ENCODE measurements at regions not wholly inside any gene's neighbourhood (a gene's known extent, or its start where the extent isn't known, plus 50 kb on each side); places are given as distances from the start of the nearest gene placed in this dataset.
A peak's percentile ranks its signal among the peaks of the same experiment; 100 is the strongest.

- TF ChIP-seq CTCF (IDR thresholded peaks at IDR 0.05; ENCODE audit: insufficient read depth in 1 of 2, low read depth in 1 of 2, low read length in 1 of 2, severe bottlenecking in 1 of 2, unreplicated experiment in 1 of 2), result no peak
- H3K9me3 ChIP-seq, result no peaks in the 10 kb centered on the region
- intact Hi-C loops (cut with micrococcal nuclease; ENCODE audit: unreplicated experiment), result loop anchor here (2.0 to 5.0 kb wide), 3 partner anchors 255 to 661 kb away; no protein-coding TSS in a partner anchor
Observed at GRCh38 chr5:125413496-125414274, 667.2 kb upstream of the ZNF608 start.

GRCh38 chr5:125415126-125415525 lies 668.7 kb upstream of the ZNF608 start:
- Histone ChIP-seq H3K36me3 (ENCODE audit: control insufficient read depth, insufficient read depth, low read length) (no peaks in the 10 kb centered on the region), H3K9me3 (no peaks in the 10 kb centered on the region), H3K4me1 (peaks cover 15% of the 10 kb centered on the region), H3K4me3 (ENCODE audit: low read depth, low read length) (no peak overlapping the region), H3K27me3 (replicated peaks; ENCODE audit: control insufficient read depth, insufficient read depth, low read length) (no peaks in the 10 kb centered on the region)
- intact Hi-C loops (cut with micrococcal nuclease; ENCODE audit: unreplicated experiment), result no loop called here
- no peaks in the 10 kb centered on the region for H3K36me3 Mint-ChIP-seq (ENCODE audit: insufficient read depth, unreplicated experiment)
- H3K4me1 Mint-ChIP-seq (ENCODE audit: low read depth, unreplicated experiment), result peaks cover 19% of the 10 kb centered on the region
- ChIA-PET POLR2A (no interaction called here), CTCF (no interaction called here)
- DNase-seq, result no peak
- no peaks in the 10 kb centered on the region for H3K9me3 Mint-ChIP-seq (ENCODE audit: unreplicated experiment)
- no peak overlapping the region for H3K27ac Mint-ChIP-seq (ENCODE audit: unreplicated experiment)
- BruUV-seq (replicated peaks), result no TSS peak
- no peak overlapping the region for H3K4me3 Mint-ChIP-seq (ENCODE audit: unreplicated experiment)
- no peak for TF ChIP-seq CTCF (IDR thresholded peaks at IDR 0.05; ENCODE audit: insufficient read depth in 1 of 2, low read depth in 1 of 2, low read length in 1 of 2, severe bottlenecking in 1 of 2, unreplicated experiment in 1 of 2)
- H3K27me3 Mint-ChIP-seq (ENCODE audit: insufficient read depth, unreplicated experiment), result no peaks in the 10 kb centered on the region

More at GRCh38 chr5:125413496-125414274, 667.2 kb upstream of the ZNF608 start:
- DNase-seq, result no peak
- no peaks in the 10 kb centered on the region for H3K27me3 Mint-ChIP-seq (ENCODE audit: insufficient read depth, unreplicated experiment)
- POLR2A ChIA-PET, result no interaction called here
- no peak overlapping the region for H3K4me3 Mint-ChIP-seq (ENCODE audit: unreplicated experiment)
- H3K27ac Mint-ChIP-seq (ENCODE audit: unreplicated experiment), result peak overlapping the region; percentile 71
- H3K4me1 Mint-ChIP-seq (ENCODE audit: low read depth, unreplicated experiment), result peaks cover 27% of the 10 kb centered on the region
- no TSS peak for BruUV-seq (replicated peaks)
- CTCF ChIA-PET, result interaction anchor here (0.5 to 0.9 kb wide), 2 partner anchors 421 to 1101 kb away, joined by 3 read pairs; no protein-coding TSS in a partner anchor
- Histone ChIP-seq H3K36me3 (ENCODE audit: control insufficient read depth, insufficient read depth, low read length) (no peaks in the 10 kb centered on the region), H3K27me3 (replicated peaks; ENCODE audit: control insufficient read depth, insufficient read depth, low read length) (no peaks in the 10 kb centered on the region), H3K4me3 (ENCODE audit: low read depth, low read length) (no peak overlapping the region), H3K4me1 (peaks cover 24% of the 10 kb centered on the region)
- no peaks in the 10 kb centered on the region for H3K36me3 Mint-ChIP-seq (ENCODE audit: insufficient read depth, unreplicated experiment)
- H3K9me3 Mint-ChIP-seq (ENCODE audit: unreplicated experiment), result no peaks in the 10 kb centered on the region

- no peak for TF ChIP-seq CTCF (IDR thresholded peaks at IDR 0.05; ENCODE audit: insufficient read depth in 1 of 2, low read depth in 1 of 2, low read length in 1 of 2, severe bottlenecking in 1 of 2, unreplicated experiment in 1 of 2)
- no TSS peak for BruUV-seq (replicated peaks)
- Mint-ChIP-seq H3K4me1 (ENCODE audit: low read depth, unreplicated experiment) (peaks cover 18% of the 10 kb centered on the region), H3K36me3 (ENCODE audit: insufficient read depth, unreplicated experiment) (no peaks in the 10 kb centered on the region), H3K4me3 (ENCODE audit: unreplicated experiment) (no peak overlapping the region), H3K9me3 (ENCODE audit: unreplicated experiment) (no peaks in the 10 kb centered on the region), H3K27ac (ENCODE audit: unreplicated experiment) (no peak overlapping the region), H3K27me3 (ENCODE audit: insufficient read depth, unreplicated experiment) (no peaks in the 10 kb centered on the region)
- ChIA-PET POLR2A (no interaction called here), CTCF (no interaction called here)
- Histone ChIP-seq H3K4me1 (peaks cover 9% of the 10 kb centered on the region), H3K27me3 (replicated peaks; ENCODE audit: control insufficient read depth, insufficient read depth, low read length) (no peaks in the 10 kb centered on the region), H3K9me3 (no peaks in the 10 kb centered on the region), H3K4me3 (ENCODE audit: low read depth, low read length) (no peak overlapping the region), H3K36me3 (ENCODE audit: control insufficient read depth, insufficient read depth, low read length) (no peaks in the 10 kb centered on the region)
- no peak for DNase-seq
- intact Hi-C loops (cut with micrococcal nuclease; ENCODE audit: unreplicated experiment), result no loop called here
Observed at GRCh38 chr5:125416055-125416454, 669.6 kb upstream of the ZNF608 start.
